Renal pelvis (tissue), 1 donor: ENCODE measurements at regions not wholly inside any gene's neighbourhood (a gene's known extent, or its start where the extent isn't known, plus 50 kb on each side); places are given as distances from the start of the nearest gene placed in this dataset.
"Not testable (repeated sequence)": the region's sequence is repeated elsewhere in the genome, so short reads cannot be mapped to it uniquely, and the experiment has no call there.

Experiments
- DNase-seq: peaks from one replicate; pipeline ENCODE4 v3.0.0-alpha.2; 2013

GRCh38 chr2:87431051-87431450 is 316.8 kb upstream of the PLGLB2 start:
- not testable (repeated sequence) for DNase-seq

DNA sequence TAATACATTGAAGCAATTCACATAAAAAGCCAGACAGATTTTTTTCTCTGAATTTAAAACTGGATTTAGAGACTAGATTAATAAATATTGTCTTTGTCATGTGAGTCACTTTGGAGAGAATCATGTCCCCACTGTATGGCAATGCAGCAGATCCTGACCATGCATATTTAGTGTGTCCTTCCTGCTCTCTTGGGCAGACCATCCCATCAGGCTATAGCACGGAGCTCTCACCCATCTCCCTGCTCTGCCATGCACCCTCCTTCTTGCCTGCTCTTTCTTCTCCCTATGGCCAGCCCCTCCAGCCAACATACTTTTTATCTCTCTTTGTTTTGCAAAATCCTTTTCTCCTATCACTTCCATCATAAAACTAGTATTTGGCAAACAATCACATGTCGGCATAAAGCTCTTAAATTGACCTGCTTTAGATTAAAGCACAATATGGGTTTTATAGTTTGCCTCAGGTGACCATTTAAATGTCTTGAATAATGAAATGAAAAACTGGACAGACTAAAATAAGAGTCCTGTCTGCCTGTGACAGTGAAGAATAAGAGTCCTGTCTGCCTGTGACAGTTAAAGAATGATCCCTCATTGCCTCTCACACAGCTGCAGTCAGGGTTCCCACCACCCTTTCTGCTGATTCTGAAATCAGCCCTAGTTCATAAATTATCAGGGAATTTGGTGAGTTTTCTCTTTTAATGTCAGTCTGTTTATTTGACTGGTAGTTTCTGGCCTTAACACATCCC is 315.0 kb upstream of the PLGLB2 start:
- DNase-seq, result not testable (repeated sequence)

GRCh38 chr2:87436007-87436406 is 311.9 kb upstream of the PLGLB2 start:
- DNase-seq, result not testable (repeated sequence)

- not testable (repeated sequence) for DNase-seq
These were observed 310.1 kb upstream of the PLGLB2 start for GRCh38 chr2:87437701-87438260.

- not testable (repeated sequence) for DNase-seq
These were observed 309.0 kb upstream of the PLGLB2 start for GRCh38 chr2:87438780-87439454.

- not testable (repeated sequence) for DNase-seq
These were observed 308.2 kb upstream of the PLGLB2 start for GRCh38 chr2:87439617-87440204.

- DNase-seq, result not testable (repeated sequence)
These were observed 307.2 kb upstream of the PLGLB2 start for GRCh38 chr2:87440650-87441049.

GRCh38 chr2:87441375-87441774 is 306.5 kb upstream of the PLGLB2 start:
- DNase-seq, result not testable (repeated sequence)

DNA sequence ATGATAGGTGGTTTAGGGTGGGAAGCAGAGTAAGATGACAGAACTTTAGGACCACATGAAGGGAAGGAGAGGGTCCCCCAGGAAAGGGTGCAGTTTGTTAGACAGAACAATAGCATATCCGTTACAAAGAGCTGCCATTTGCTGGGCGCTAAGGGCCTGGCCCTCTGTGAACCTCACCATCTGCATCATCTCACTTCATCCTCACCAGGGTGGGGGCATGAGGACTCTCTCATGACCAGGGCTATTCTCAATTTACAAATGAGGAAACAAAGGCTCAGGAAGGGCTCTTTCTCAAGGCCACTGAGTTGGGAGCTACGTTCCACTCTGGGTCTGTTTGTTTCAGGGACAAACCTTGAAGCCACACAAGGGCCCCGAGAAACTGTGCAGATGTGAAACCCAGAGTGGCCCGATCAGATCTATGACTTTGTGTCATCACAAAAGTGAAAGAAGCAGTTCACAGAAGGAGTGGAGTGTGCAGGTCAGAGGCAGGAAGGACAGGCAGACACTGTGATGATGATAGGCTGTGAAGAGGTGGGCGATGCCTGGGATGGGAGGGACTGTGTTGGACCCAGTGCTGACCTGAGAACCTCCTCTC is 304.8 kb upstream of the PLGLB2 start:
- not testable (repeated sequence) for DNase-seq

- DNase-seq, result not testable (repeated sequence)
These were observed 302.9 kb upstream of the PLGLB2 start for GRCh38 chr2:87444951-87445350.

- DNase-seq, result not testable (repeated sequence)
These were observed 302.1 kb upstream of the PLGLB2 start for GRCh38 chr2:87445613-87446312.

DNA sequence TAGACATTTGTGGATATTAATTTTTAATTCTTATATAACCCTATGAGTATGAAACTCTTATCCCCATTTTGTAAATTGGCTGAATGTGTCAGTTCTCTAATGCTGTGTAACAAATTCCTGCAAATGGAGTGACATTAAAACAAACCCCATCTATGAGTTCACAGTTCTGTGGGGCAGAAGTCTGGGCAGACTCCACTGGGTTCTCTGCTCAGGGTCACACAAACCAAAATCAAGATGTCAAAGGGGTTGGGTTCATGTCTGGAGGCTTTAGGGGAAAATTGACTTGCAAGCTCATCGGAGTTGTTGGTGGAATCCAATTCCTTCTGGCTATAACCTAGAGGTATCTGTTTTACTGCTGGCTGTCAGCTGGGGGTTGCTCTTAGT is 301.6 kb upstream of the PLGLB2 start:
- DNase-seq, result not testable (repeated sequence)

GRCh38 chr2:87449462-87449980 is 298.4 kb upstream of the PLGLB2 start:
- not testable (repeated sequence) for DNase-seq

- DNase-seq, result not testable (repeated sequence)
These were observed 295.7 kb upstream of the PLGLB2 start for GRCh38 chr2:87452193-87452592.

DNA sequence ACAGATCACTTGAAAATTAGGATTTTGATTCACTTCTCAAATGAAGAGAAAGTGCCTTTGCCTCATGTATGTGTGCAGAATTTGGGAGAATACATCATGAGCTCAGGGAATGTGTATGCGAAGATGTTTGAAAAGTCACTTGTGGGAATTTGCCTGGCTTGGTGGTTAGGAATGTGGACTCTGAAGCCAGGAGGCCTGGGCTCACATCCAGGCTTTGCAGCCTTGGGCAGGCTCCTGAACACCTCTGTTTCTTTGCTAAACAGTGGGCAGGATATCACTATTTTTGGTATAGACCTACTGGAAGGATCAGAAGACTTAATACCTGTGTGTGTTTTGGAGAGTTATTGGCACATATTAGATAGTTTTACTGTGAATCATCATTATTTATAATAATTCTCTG is 295.0 kb upstream of the PLGLB2 start:
- DNase-seq, result not testable (repeated sequence)

- not testable (repeated sequence) for DNase-seq
These were observed 293.9 kb upstream of the PLGLB2 start for GRCh38 chr2:87453965-87454364.

DNA sequence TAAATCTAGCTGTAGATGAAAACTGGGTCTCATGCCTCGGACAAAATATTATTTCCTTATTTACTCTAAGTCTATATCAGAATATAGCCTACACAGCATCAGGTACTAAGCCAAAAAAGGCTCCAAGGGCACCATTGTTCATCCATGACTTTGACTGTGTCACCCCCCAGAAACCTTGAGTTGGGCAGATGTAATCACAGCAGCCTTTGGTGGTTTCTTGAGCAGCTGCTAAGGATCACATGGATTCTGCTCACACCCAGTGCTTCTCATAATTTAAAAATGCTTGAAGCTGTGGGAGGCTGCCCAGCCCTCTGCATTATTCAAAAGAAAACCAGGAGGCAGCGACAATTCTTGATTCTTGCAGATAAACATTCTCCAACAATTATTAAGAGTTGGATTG is 293.5 kb upstream of the PLGLB2 start:
- not testable (repeated sequence) for DNase-seq

DNA sequence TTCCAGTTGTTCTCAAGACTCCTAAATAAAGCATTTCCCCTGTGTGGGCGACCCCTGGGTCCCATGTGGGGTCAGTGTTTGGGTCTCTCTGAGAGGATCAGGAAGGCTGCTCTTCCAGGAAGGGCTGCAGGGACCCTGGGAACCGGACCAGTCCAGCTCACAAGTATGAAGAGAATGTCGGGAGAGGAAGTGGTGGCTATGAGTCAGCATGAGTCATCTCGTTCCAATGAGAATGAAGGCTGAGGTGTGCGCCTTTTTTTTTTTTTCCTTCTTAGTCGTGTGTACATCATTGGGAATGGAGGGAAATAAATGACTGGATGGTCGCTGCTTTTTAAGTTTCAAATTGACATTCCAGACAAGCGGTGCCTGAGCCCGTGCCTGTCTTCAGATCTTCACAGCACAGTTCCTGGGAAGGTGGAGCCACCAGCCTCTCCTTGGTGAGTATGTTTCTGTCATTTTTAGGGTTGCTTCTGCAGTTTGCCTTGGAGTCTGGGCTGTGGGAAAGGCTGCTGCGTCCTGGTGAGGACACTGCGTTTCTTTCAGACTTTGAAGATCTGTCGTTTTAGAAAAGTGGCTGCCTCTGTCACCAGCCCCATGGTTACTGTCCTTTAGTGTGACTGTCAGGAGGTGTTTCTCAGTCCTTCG is 292.6 kb upstream of the PLGLB2 start:
- not testable (repeated sequence) for DNase-seq

DNA sequence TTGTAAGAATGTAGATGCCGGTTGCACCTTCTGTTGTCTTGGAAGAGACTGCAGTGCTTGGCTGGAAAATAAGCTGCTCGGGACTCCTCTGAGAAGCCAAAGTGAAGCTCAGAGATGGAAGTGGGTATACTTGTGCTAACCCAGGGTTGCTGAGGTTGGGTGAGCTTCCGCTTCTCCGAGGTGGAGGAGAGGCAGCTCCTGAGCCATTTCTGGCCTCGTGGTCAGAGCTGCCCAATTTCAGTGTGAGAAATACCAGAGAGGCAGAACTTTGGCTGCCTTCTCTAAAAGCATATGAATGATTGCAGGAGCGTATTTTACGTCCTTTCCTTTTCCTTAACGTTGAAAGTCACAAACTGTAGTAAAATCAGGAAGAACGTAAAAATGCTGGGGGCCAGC is 292.0 kb upstream of the PLGLB2 start:
- DNase-seq, result not testable (repeated sequence)

DNA sequence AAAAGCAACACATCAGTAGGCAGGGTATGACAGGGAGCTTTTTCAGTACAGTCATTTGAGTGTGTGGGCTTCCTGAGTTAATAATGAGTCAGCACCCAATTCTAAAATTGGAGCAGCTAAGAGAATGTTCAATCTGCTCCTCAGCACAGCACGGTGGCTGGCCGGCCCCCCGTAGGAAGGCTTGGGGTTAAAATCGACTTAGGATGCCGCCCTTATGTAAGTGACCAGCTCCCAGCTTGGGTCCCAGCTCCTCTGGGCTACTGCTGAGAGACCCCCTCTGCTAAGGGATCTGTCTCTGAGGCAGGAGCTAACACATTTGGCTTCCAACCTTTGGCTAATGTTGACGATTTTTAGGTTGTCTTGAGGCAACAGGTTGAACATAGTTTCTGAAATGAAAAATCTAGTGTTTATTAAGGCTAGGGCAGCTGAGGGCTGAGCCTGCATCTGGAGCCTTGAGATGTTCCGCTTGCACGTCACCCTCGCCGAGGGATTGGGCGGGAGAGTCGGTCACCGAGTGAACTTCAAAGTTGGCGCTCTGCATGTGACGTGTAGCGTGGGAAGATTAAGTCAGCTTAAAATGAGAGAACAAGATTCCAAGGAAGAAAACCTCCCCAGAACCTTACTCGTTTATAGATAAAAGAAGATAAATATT is 291.3 kb upstream of the PLGLB2 start:
- DNase-seq, result not testable (repeated sequence)
